ENCODE measurements at regions not wholly inside any gene's neighbourhood (a gene's known extent, or its start where the extent isn't known, plus 50 kb on each side); places are given as distances from the start of the nearest gene placed in this dataset.

- no peak for TF ChIP-seq CTCF (conservative IDR thresholded peaks at IDR 0.05)
These were observed 453.4 kb downstream of the KCNJ3 start for GRCh38 chr2:155151945-155152344.

More at GRCh38 chr2:155151945-155152344, 453.4 kb downstream of the KCNJ3 start:
- Histone ChIP-seq H4K5ac (ENCODE audit: insufficient read length, low read depth, low read length) (no peak overlapping the region), H3K4me1 (ENCODE audit: insufficient read depth, low read length) (no peaks in the 10 kb centered on the region; the same call in 1 of the 2 replicates), H2BK20ac (ENCODE audit: low read depth, low read length, poor library complexity, severe bottlenecking) (no peak overlapping the region), H3K27me3 (ENCODE audit: insufficient read depth, low read length) (no peaks in the 10 kb centered on the region), H2AK5ac (ENCODE audit: insufficient read length, low read length) (no peak overlapping the region), H3K27ac (ENCODE audit: insufficient read length, low read depth, low read length) (no peak overlapping the region), H3K79me1 (ENCODE audit: insufficient read depth, low read depth, low read length, poor library complexity, severe bottlenecking) (no peaks in the 10 kb centered on the region), H3T11ph (ENCODE audit: low read length) (no peak overlapping the region), H2AFZ (ENCODE audit: low read length) (no peak overlapping the region), H4K91ac (ENCODE audit: insufficient read length, low read depth, low read length) (no peak overlapping the region), H3K4ac (ENCODE audit: low read depth, low read length) (no peak overlapping the region), H4K20me1 (ENCODE audit: control insufficient read depth, insufficient read depth, insufficient read length) (no peaks in the 10 kb centered on the region), H3K9ac (ENCODE audit: extremely low read depth, insufficient read length, low read length) (no peak overlapping the region), H3K4me2 (ENCODE audit: insufficient read depth, insufficient read length, low read length) (no peak overlapping the region), H2BK12ac (ENCODE audit: insufficient read length, low read depth, low read length) (no peak overlapping the region), H3K56ac (ENCODE audit: insufficient read length, low read depth, low read length) (no peak overlapping the region), H3K14ac (ENCODE audit: insufficient read depth, low read length) (no peak overlapping the region), H2BK120ac (ENCODE audit: low read depth, low read length, poor library complexity, severe bottlenecking) (no peak overlapping the region), H2BK15ac (ENCODE audit: low read depth, low read length) (no peak overlapping the region), H3K9me3 (ENCODE audit: control insufficient read depth, low read depth, low read length) (no peaks in the 10 kb centered on the region), H3K79me2 (ENCODE audit: insufficient read depth, low read length) (no peaks in the 10 kb centered on the region), H4K8ac (replicated peaks; ENCODE audit: insufficient read length, low read depth, low read length) (no peak overlapping the region), H3K23ac (ENCODE audit: insufficient read length, low read depth, low read length) (no peak overlapping the region), H3K18ac (ENCODE audit: insufficient read length, low read depth, low read length) (no peak overlapping the region), H3K23me2 (ENCODE audit: insufficient read length, low read depth, low read length, poor library complexity, severe bottlenecking) (no peaks in the 10 kb centered on the region), H2BK5ac (ENCODE audit: insufficient read length, low read length) (no peak overlapping the region)
- Mint-ChIP-seq H3K4me3 (no peak overlapping the region), H3K27me3 (ENCODE audit: low read depth) (no peaks in the 10 kb centered on the region), H3K27ac (no peak overlapping the region; a peak in 1 of 7 replicates), H3K9me3 (no peaks in the 10 kb centered on the region), H3K4me1 (peaks cover 6 to 8% of the 10 kb centered on the region in 2 experiments), H3K36me3 (ENCODE audit: insufficient read depth in 1 of 3, low read depth in 3 of 3) (no peaks in the 10 kb centered on the region)
- no peak for DNase-seq
- WGBS (ENCODE audit: extremely low coverage, insufficient read length, low lambda C conversion rate): no CpG with 5 or more reads among the region's 2 CpGs

All from H9 (cell line).